PC-3 (cell line): ENCODE measurements at regions not wholly inside any gene's neighbourhood (a gene's known extent, or its start where the extent isn't known, plus 50 kb on each side); places are given as distances from the start of the nearest gene placed in this dataset.

Source experiments
- CTCF ChIP-seq: fragments of 300-600 bp; sonication (generic); conservative IDR thresholded peaks from 2 replicates; pipeline ENCODE4 v1.5.1; 2017; ENCODE audit warnings: antibody characterized with exemption, low read depth, mild to moderate bottlenecking, low read length
- EZH2 ChIP-seq: fragments of 300-600 bp; sonication (generic); IDR thresholded peaks from one replicate; pipeline ENCODE4 v1.6.1; 2017; ENCODE audit warnings: antibody characterized with exemption, mild to moderate bottlenecking, low read length; ENCODE audit not compliant: unreplicated experiment

GRCh38 chr14:100391173-100391572 lies 68.0 kb downstream of the SLC25A47 start:
- TF ChIP-seq CTCF, result no peak
- TF ChIP-seq EZH2, result no peak
